ENCODE measurements at regions not wholly inside any gene's neighbourhood (a gene's known extent, or its start where the extent isn't known, plus 50 kb on each side); places are given as distances from the start of the nearest gene placed in this dataset.

DNA sequence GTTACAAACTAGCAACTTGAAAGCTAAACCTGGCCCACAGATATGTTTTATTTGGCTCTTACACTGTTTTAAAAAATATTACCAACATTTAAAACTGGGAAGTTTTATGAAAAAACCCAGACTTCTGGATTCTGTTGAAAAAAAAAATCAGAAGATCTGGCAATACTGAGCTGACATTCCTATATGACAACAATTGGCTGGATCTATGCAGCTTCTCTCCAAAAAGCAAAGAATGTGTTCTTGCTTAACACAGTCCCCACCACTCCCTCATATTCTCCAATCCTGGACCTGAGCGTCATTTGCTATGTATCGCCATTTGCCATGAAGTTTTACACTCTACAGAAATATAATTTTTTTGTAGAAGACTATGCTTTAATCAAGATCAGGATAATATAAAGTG lies 859.6 kb downstream of the LTN1 start:
- no TSS peak for BruUV-seq (replicated peaks)
- in situ Hi-C loops (cut with HindIII; ENCODE audit: low pct_unique_long_range_greater_than_20kb, low sequenced_read_pairs), result no loop called here

DNA sequence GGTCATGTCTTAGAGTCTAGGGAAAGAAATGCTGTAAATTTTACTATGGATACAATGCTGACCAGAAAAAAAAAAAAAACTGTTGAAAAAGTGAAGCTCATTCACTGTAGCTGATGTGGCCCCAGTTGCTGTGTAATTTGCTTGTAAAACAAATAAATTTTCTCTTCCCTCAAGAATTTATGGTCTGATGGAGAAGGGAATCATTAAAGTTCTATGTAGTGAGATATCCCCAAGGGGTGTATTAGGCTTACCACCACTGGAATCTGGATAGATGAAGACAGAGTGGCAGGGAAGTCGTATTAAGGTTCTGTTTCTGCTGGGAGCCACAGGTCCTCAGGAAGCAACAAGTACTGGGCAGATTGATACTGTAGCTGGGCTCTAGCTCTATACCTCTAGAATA lies 860.0 kb downstream of the LTN1 start:
- Histone ChIP-seq H3K9me3 (ENCODE audit: control insufficient read depth, insufficient read depth, low read depth, low read length) (no peaks in the 10 kb centered on the region), H3K36me3 (ENCODE audit: control insufficient read depth, insufficient read depth, low read length) (no peaks in the 10 kb centered on the region), H3K27me3 (ENCODE audit: control insufficient read depth, insufficient read depth, low read length) (no peaks in the 10 kb centered on the region), H3K4me1 (ENCODE audit: control insufficient read depth, insufficient read depth, low read length) (no peaks in the 10 kb centered on the region), H3K4me3 (ENCODE audit: low read depth in 2 of 2, low read length in 2 of 2) (no peak overlapping the region), H3K27ac (ENCODE audit: low read length) (no peak overlapping the region)
- DNase-seq (ENCODE audit: low read depth, low spot score), result no peak
- in situ Hi-C loops (cut with HindIII; ENCODE audit: low pct_unique_long_range_greater_than_20kb, low sequenced_read_pairs) (no loop called here), intact Hi-C loops (cut with micrococcal nuclease; ENCODE audit: unreplicated experiment) (no loop called here)
- BruUV-seq (replicated peaks), result no TSS peak
- ChIA-PET POLR2A (no interaction called here), CTCF (no interaction called here)
- TF ChIP-seq TCF7L2 (IDR thresholded peaks at IDR 0.05; ENCODE audit: low read depth, low read length), result no peak
- TF ChIP-seq POLR2AphosphoS5 (IDR thresholded peaks at IDR 0.05; ENCODE audit: low read depth, low read length), result no peak
- no peak for TF ChIP-seq CTCF (IDR thresholded peaks at IDR 0.05)
- TF ChIP-seq, protein P1, sequence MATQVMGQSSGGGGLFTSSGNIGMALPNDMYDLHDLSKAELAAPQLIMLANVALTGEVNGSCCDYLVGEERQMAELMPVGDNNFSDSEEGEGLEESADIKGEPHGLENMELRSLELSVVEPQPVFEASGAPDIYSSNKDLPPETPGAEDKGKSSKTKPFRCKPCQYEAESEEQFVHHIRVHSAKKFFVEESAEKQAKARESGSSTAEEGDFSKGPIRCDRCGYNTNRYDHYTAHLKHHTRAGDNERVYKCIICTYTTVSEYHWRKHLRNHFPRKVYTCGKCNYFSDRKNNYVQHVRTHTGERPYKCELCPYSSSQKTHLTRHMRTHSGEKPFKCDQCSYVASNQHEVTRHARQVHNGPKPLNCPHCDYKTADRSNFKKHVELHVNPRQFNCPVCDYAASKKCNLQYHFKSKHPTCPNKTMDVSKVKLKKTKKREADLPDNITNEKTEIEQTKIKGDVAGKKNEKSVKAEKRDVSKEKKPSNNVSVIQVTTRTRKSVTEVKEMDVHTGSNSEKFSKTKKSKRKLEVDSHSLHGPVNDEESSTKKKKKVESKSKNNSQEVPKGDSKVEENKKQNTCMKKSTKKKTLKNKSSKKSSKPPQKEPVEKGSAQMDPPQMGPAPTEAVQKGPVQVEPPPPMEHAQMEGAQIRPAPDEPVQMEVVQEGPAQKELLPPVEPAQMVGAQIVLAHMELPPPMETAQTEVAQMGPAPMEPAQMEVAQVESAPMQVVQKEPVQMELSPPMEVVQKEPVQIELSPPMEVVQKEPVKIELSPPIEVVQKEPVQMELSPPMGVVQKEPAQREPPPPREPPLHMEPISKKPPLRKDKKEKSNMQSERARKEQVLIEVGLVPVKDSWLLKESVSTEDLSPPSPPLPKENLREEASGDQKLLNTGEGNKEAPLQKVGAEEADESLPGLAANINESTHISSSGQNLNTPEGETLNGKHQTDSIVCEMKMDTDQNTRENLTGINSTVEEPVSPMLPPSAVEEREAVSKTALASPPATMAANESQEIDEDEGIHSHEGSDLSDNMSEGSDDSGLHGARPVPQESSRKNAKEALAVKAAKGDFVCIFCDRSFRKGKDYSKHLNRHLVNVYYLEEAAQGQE (IDR thresholded peaks at IDR 0.05; ENCODE audit: insufficient read depth in 1 of 2, low read depth in 2 of 2, low read length in 1 of 2), result no peak
- no peak for TF ChIP-seq SIN3A (IDR thresholded peaks at IDR 0.05; ENCODE audit: borderline replicate concordance, insufficient read depth, low read depth, low read length)
- ATAC-seq, result no peak

More for the DNA sequence above, 859.6 kb downstream of the LTN1 start:
- no peak for TF ChIP-seq SIN3A (IDR thresholded peaks at IDR 0.05; ENCODE audit: borderline replicate concordance, insufficient read depth, low read depth, low read length)
- TF ChIP-seq POLR2AphosphoS5 (IDR thresholded peaks at IDR 0.05; ENCODE audit: low read depth, low read length), result no peak
- no peak for TF ChIP-seq TCF7L2 (IDR thresholded peaks at IDR 0.05; ENCODE audit: low read depth, low read length)
- TF ChIP-seq CTCF (IDR thresholded peaks at IDR 0.05), result no peak
- TF ChIP-seq, protein P1 (IDR thresholded peaks at IDR 0.05; ENCODE audit: insufficient read depth in 1 of 2, low read depth in 2 of 2, low read length in 1 of 2), result no peak
- ChIA-PET POLR2A (no interaction called here), CTCF (no interaction called here)
- Histone ChIP-seq H3K4me3 (ENCODE audit: low read depth in 2 of 2, low read length in 2 of 2) (no peak overlapping the region), H3K4me1 (ENCODE audit: control insufficient read depth, insufficient read depth, low read length) (no peaks in the 10 kb centered on the region), H3K9me3 (ENCODE audit: control insufficient read depth, insufficient read depth, low read depth, low read length) (no peaks in the 10 kb centered on the region), H3K27me3 (ENCODE audit: control insufficient read depth, insufficient read depth, low read length) (no peaks in the 10 kb centered on the region), H3K36me3 (ENCODE audit: control insufficient read depth, insufficient read depth, low read length) (no peaks in the 10 kb centered on the region), H3K27ac (ENCODE audit: low read length) (no peak overlapping the region)
- DNase-seq (ENCODE audit: low read depth, low spot score), result no peak
- no peak for ATAC-seq
- intact Hi-C loops (cut with micrococcal nuclease; ENCODE audit: unreplicated experiment), result no loop called here
